Fibroblast of skin of right quadriceps (primary cell): ENCODE measurements at regions not wholly inside any gene's neighbourhood (a gene's known extent, or its start where the extent isn't known, plus 50 kb on each side); places are given as distances from the start of the nearest gene placed in this dataset.

Source experiments
- DNase-seq: peaks from one replicate; pipeline ENCODE4 v3.0.0-alpha.2; 2013

GRCh38 chr1:82464362-82465001, 663.7 kb downstream of the ADGRL2 start:
- DNase-seq = no peak

- no peak for DNase-seq
Observed at GRCh38 chr1:82463951-82464350, 663.2 kb downstream of the ADGRL2 start.

- DNase-seq = no peak
Observed at GRCh38 chr1:82462366-82462765, 661.6 kb downstream of the ADGRL2 start.

- no peak for DNase-seq
Observed at GRCh38 chr1:82455342-82455741, 654.6 kb downstream of the ADGRL2 start.

DNA sequence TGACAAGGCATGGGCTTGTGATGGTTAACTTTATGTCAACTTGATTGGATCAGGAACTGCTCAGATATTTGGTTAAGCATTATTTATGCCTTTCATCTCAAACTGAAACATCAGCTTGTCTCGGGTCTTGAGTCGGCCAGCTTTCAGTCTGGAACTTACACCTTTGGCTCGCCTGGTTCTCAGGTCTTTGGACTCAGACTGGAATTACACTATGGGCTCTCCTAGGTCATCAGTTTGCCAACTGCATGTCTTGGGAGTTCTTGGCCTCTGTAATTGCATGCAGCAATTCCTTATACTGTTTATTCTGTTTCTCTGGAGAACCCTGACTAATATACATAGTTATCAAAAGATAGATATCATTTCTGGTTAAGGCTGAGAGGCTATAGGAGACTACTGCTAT, 653.7 kb downstream of the ADGRL2 start:
- DNase-seq = no peak

GRCh38 chr1:82453511-82454185, 652.9 kb downstream of the ADGRL2 start:
- no peak for DNase-seq

- no peak for DNase-seq
Observed at GRCh38 chr1:82452096-82452495, 651.4 kb downstream of the ADGRL2 start.

DNA sequence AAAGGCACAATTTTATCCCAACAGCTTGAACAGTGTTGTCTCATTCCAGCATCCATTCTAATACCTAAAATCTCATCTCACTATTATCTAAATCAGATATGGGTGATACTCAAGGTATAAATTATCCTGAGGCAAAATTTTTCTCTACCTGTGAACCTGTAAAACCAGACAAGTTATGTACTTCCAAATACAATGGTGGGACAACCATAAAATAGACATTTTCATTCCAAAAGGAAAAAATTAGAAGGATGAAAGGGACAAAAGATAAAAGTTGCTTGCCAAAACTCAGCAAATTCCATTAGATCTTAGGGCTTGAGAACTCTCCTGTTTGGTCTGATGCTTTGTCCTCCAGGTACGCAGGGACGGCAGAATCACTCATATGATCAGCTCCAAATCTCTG, 650.5 kb downstream of the ADGRL2 start:
- no peak for DNase-seq

- peak; percentile 27 for DNase-seq
Observed at GRCh38 chr1:82449506-82450057, 648.8 kb downstream of the ADGRL2 start.

GRCh38 chr1:82446955-82447354, 646.2 kb downstream of the ADGRL2 start:
- no peak for DNase-seq

DNA sequence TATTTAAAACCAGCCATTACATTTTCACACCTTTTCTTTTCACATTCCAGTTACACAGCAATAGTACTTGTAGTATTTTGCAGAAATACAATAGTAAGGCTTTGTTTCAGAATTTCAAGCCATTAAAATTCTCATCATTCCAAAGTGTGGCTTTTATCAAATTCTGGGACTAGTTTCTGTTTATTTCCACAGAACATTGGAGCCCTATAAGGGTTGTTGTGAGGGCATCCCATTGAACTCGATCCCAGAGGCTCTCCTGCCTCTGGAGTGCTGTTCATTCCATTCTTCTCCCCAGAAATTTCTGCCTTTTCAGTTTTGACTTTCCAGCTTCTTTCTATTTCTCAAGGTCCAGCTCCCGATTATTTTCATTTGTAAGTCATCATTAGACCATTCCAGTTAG, 645.5 kb downstream of the ADGRL2 start:
- no peak for DNase-seq

DNA sequence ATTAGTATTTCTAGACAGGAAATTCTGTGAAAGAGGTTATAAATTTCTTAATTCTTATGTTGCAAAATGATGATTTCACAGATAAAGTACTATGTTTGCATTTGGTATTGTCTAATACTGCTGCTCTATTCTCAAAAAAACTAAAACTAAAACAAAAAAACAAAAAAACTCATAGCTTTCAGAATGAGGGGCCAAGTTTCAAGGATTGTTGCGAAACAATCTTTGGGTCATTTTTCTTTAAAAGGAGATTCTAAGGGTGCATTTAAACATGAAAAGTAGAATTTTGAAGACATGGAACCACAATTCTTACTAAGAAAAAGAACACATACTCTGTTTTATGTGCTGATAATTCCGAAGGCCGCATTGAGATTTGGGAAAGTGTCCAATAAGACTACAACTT, 645.1 kb downstream of the ADGRL2 start:
- DNase-seq = no peak

- DNase-seq = no peak
Observed at GRCh38 chr1:82445132-82445531, 644.4 kb downstream of the ADGRL2 start.

DNA sequence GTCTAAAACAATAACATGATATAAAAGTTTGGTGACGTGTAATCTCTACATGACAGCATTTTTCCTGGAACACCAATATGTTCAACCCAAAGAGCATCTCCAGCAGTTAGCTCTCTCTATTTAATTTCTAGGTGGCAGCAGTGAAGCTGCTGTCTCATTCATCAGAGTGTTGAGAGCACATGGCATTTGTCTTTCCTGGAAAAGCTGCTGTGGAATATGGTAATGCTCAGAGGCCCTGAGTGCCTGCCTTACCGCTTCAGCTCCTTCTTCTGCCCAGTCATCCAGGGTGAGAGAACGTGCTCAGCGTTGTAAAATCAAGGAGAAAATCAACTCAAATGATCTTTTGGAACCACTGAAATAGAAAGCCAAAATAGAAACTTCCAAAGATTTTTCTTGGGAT, 640.7 kb downstream of the ADGRL2 start:
- DNase-seq = no peak

GRCh38 chr1:82423174-82423815, 622.6 kb downstream of the ADGRL2 start:
- no peak for DNase-seq

GRCh38 chr1:82421782-82422181, 621.0 kb downstream of the ADGRL2 start:
- no peak for DNase-seq

GRCh38 chr1:82420584-82420983, 619.9 kb downstream of the ADGRL2 start:
- no peak for DNase-seq

DNA sequence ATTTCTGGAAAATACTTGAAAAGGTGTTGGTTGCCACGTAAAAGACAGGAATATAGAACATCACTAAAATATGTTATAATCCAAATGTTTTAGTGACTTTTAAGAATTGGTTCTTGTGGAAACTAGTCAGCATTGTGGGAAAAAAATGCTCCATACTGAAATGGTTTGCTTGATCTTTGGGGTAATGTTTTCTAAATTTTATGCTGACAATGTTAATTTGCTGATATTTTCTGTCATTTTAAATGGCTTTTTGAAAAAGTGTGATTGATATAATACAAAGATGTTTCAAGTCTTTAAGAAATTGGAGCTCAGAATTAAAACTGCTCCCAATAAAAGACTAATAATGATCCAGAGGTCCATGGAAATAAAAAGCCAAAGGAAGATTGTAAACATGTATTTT, 610.9 kb downstream of the ADGRL2 start:
- DNase-seq = no peak

DNA sequence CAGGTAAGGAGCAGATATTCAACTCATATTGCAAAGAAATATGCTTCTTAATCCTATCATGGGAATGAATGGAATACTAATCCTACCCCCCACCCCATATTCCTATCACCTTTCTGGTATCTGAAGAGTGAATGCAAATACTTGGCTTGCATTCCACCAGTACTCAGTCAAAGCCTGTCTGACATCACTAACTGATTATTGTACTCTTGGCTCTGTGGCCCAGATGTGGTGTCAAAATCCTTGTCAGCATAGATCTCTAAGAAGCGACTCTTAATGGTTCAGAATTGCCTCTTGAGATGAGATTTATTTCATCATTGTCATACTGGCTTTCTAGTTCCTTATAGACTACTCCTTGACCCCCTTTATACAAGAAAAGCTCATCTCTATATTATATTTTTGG, 604.6 kb downstream of the ADGRL2 start:
- no peak for DNase-seq

DNA sequence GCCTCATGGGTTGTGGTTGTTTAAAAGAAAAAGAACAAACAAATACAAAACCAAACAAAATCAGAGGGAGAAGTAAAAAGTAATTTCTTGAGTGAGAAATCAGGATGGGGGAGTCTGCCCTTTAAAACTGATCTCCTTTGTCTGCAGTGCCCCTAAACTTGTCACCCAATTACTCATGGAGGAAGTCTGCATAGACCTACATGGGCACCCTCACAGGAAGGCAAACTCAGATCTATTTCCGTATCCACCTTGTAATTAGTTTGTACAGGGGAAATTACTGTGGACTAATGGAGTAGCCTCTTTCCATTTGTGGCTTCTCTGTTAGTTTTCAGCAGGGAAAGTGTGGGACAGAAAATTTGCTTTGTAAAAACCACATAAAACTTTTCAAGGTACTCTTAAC, 600.4 kb downstream of the ADGRL2 start:
- no peak for DNase-seq

DNA sequence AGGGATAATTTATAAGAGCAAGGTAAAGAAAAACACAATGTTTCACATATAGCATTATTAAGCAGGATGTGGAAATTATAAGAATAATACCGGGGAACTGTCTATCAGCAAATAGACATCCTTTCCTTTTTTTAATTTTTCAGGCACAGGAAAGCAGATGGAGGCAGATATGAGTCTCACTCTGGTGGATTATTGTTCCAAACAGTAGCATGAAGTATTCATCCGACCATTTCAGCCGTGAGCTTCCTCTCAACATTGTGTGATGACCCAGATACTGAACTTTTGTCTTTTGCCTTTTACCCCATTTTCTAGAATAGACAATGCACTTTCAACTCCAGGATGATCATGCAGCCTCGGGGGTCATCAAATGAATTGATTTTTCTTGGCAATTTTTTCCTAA, 599.8 kb downstream of the ADGRL2 start:
- no peak for DNase-seq

- peak; percentile 66 for DNase-seq
Observed at GRCh38 chr1:82399093-82399492, 598.4 kb downstream of the ADGRL2 start.

- DNase-seq = peak; percentile 15
Observed at GRCh38 chr1:82398357-82398756, 597.6 kb downstream of the ADGRL2 start.

DNA sequence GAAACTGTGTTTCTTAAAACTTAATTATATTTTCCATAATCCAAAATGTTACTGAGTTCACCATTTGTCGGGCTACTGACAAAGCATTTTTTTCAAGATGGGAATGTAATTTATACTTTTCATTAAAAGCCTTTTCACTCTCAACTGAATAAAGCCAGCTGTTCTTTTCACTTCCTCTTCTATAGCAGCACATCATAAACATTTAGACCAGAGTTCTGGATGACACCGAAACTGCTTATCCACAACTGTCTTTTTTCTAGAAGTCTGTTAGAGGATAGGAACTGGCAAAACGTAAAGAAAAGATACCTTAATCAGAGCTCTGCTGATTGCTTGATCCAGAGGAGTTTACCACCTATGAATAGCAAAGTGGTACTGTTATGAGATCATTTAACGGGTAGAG, 594.7 kb downstream of the ADGRL2 start:
- no peak for DNase-seq
